Astrocyte (in vitro differentiated cells and primary cell): ENCODE measurements at regions not wholly inside any gene's neighbourhood (a gene's known extent, or its start where the extent isn't known, plus 50 kb on each side); places are given as distances from the start of the nearest gene placed in this dataset.

ENCODE experiments used
- DNase-seq: peaks from one replicate; pipeline ENCODE4 v3.0.0-alpha.2; 2010; ENCODE audit warnings: low read depth
- FAIRE-seq: peaks from 2 replicates; lab custom pipeline; 2011; peaks lifted over from hg19 to GRCh38; lab: Jason Lieb, UNC
- H2AFZ ChIP-seq: 2 replicates; pipeline ENCODE4 v1.6.0; 2012; ENCODE audit warnings: low read depth, low read length, inconsistent platforms
- H3K27ac ChIP-seq: 2 replicates; pipeline ENCODE4 v1.5.1; 2011; ENCODE audit warnings: low read depth, low read length, inconsistent platforms
- H3K27me3 ChIP-seq: 2 replicates; pipeline ENCODE4 v1.6.0; 2011; ENCODE audit warnings: low read length, inconsistent platforms; ENCODE audit not compliant: insufficient read depth
- H3K36me3 ChIP-seq: 2 replicates; pipeline ENCODE4 v1.5.1; 2011; ENCODE audit warnings: low read length, inconsistent platforms; ENCODE audit not compliant: insufficient read depth
- H3K4me1 ChIP-seq: 2 replicates; pipeline ENCODE4 v1.5.1; 2011; ENCODE audit warnings: low read length, inconsistent platforms; ENCODE audit not compliant: insufficient read depth
- H3K4me2 ChIP-seq: 2 replicates; pipeline ENCODE4 v1.6.0; 2012; ENCODE audit warnings: low read length, inconsistent platforms
- H3K4me3 ChIP-seq: 2 replicates; pipeline ENCODE4 v1.5.1; 2011; ENCODE audit warnings: low read depth, mild to moderate bottlenecking, low read length, inconsistent platforms; ENCODE audit not compliant: insufficient read depth
- H3K79me2 ChIP-seq: 2 replicates; pipeline ENCODE4 v1.6.0; 2012; ENCODE audit warnings: mild to moderate bottlenecking, low read length, inconsistent platforms; ENCODE audit not compliant: insufficient read depth
- H3K9ac ChIP-seq: 2 replicates; pipeline ENCODE4 v1.6.0; 2012; ENCODE audit warnings: mild to moderate bottlenecking, low read length, inconsistent platforms
- H3K9me3 ChIP-seq: 2 replicates; pipeline ENCODE4 v1.5.1; 2012; ENCODE audit warnings: low read depth, mild to moderate bottlenecking, low read length, inconsistent platforms; ENCODE audit not compliant: insufficient read depth
- H4K20me1 ChIP-seq: 2 replicates; pipeline ENCODE4 v1.6.0; 2012; ENCODE audit warnings: low read length, inconsistent platforms; ENCODE audit not compliant: insufficient read depth
- H3K27ac Mint-ChIP-seq: one replicate; pipeline ENCODE4 v1.8.0; 2021; ENCODE audit warnings: mild to moderate bottlenecking, mixed read lengths; ENCODE audit not compliant: unreplicated experiment
- H3K27me3 Mint-ChIP-seq: one replicate; pipeline ENCODE4 v1.8.0; 2021; ENCODE audit warnings: low read depth, mixed read lengths; ENCODE audit not compliant: unreplicated experiment
- H3K36me3 Mint-ChIP-seq: one replicate; pipeline ENCODE4 v1.8.0; 2021; ENCODE audit warnings: low read depth, mixed read lengths; ENCODE audit not compliant: unreplicated experiment
- H3K4me1 Mint-ChIP-seq: one replicate; pipeline ENCODE4 v1.8.0; 2021; ENCODE audit warnings: low read depth, mixed read lengths; ENCODE audit not compliant: unreplicated experiment
- H3K4me3 Mint-ChIP-seq: one replicate; pipeline ENCODE4 v1.8.0; 2021; ENCODE audit warnings: mild to moderate bottlenecking, moderate library complexity, mixed read lengths; ENCODE audit not compliant: unreplicated experiment
- H3K9me3 Mint-ChIP-seq: one replicate; pipeline ENCODE4 v1.8.0; 2021; ENCODE audit warnings: mild to moderate bottlenecking, mixed read lengths; ENCODE audit not compliant: unreplicated experiment
- CTCF ChIP-seq: IDR thresholded peaks from 2 replicates; pipeline ENCODE4 v1.5.1; 2011; ENCODE audit warnings: low read depth, mild to moderate bottlenecking, inconsistent platforms, low read length, moderate library complexity; ENCODE audit not compliant: insufficient read depth
- EZH2 ChIP-seq: IDR thresholded peaks from 2 replicates; pipeline ENCODE4 v1.6.1; 2012; ENCODE audit warnings: mild to moderate bottlenecking, low read length, inconsistent platforms; ENCODE audit not compliant: insufficient read depth

- TF ChIP-seq CTCF (no peak), EZH2 (no peak)
- Mint-ChIP-seq H3K9me3 (peaks cover 2% of the 10 kb centered on the region), H3K4me3 (no peak overlapping the region), H3K27me3 (no peaks in the 10 kb centered on the region), H3K27ac (no peak overlapping the region), H3K4me1 (no peaks in the 10 kb centered on the region), H3K36me3 (no peaks in the 10 kb centered on the region)
- Histone ChIP-seq H4K20me1 (no peaks in the 10 kb centered on the region), H3K4me3 (no peak overlapping the region), H3K9me3 (no peaks in the 10 kb centered on the region), H3K79me2 (no peaks in the 10 kb centered on the region), H3K4me2 (no peak overlapping the region), H3K27me3 (no peaks in the 10 kb centered on the region), H3K36me3 (no peaks in the 10 kb centered on the region), H3K27ac (no peak overlapping the region), H2AFZ (no peak overlapping the region), H3K4me1 (no peaks in the 10 kb centered on the region), H3K9ac (no peak overlapping the region)
- FAIRE-seq (no peak), DNase-seq (no peak)
These were observed 577.5 kb upstream of the NECTIN3 start for GRCh38 chr3:110494093-110494490.

GRCh38 chr3:110494728-110495127, 576.9 kb upstream of the NECTIN3 start:
- Histone ChIP-seq H3K9me3 (no peaks in the 10 kb centered on the region), H3K4me3 (no peak overlapping the region), H3K4me2 (no peak overlapping the region), H3K4me1 (no peaks in the 10 kb centered on the region), H4K20me1 (no peaks in the 10 kb centered on the region), H2AFZ (no peak overlapping the region), H3K36me3 (no peaks in the 10 kb centered on the region), H3K79me2 (no peaks in the 10 kb centered on the region), H3K27ac (no peak overlapping the region), H3K9ac (no peak overlapping the region), H3K27me3 (no peaks in the 10 kb centered on the region)
- no peak for TF ChIP-seq CTCF
- no peak for TF ChIP-seq EZH2
- no peak overlapping the region for H3K27ac Mint-ChIP-seq
- H3K9me3 Mint-ChIP-seq, result peaks cover 2% of the 10 kb centered on the region
- H3K36me3 Mint-ChIP-seq, result no peaks in the 10 kb centered on the region
- FAIRE-seq (no peak), DNase-seq (no peak)
- H3K4me1 Mint-ChIP-seq, result no peaks in the 10 kb centered on the region
- no peak overlapping the region for H3K4me3 Mint-ChIP-seq
- no peaks in the 10 kb centered on the region for H3K27me3 Mint-ChIP-seq

GRCh38 chr3:110495201-110495927, 576.3 kb upstream of the NECTIN3 start:
- Mint-ChIP-seq H3K36me3 (no peaks in the 10 kb centered on the region), H3K4me1 (no peaks in the 10 kb centered on the region), H3K4me3 (no peak overlapping the region), H3K27me3 (no peaks in the 10 kb centered on the region), H3K27ac (no peak overlapping the region), H3K9me3 (peaks cover 2% of the 10 kb centered on the region)
- no peaks in the 10 kb centered on the region for H3K79me2 ChIP-seq
- H3K27me3 ChIP-seq, result no peaks in the 10 kb centered on the region
- H2AFZ ChIP-seq, result no peak overlapping the region
- H3K27ac ChIP-seq, result no peak overlapping the region
- FAIRE-seq (no peak), DNase-seq (no peak)
- H3K4me1 ChIP-seq, result no peaks in the 10 kb centered on the region
- H3K9me3 ChIP-seq, result no peaks in the 10 kb centered on the region
- H3K9ac ChIP-seq, result no peak overlapping the region
- no peak overlapping the region for H3K4me2 ChIP-seq
- no peaks in the 10 kb centered on the region for H4K20me1 ChIP-seq
- no peak overlapping the region for H3K4me3 ChIP-seq
- H3K36me3 ChIP-seq, result no peaks in the 10 kb centered on the region
- no peak for TF ChIP-seq CTCF
- TF ChIP-seq EZH2, result no peak
